KMS-11 (cell line): ENCODE measurements at regions not wholly inside any gene's neighbourhood (a gene's known extent, or its start where the extent isn't known, plus 50 kb on each side); places are given as distances from the start of the nearest gene placed in this dataset.

Source experiments
- H2AFZ ChIP-seq: fragments of 200-600 bp; sonication (generic); 2 replicates; pipeline ENCODE4 v1.6.1; 2016; ENCODE audit warnings: antibody characterized with exemption, mixed run types, low read depth
- H3K27ac ChIP-seq: fragments of 200-600 bp; sonication (generic); 2 replicates; pipeline ENCODE4 v1.6.1; 2016; ENCODE audit warnings: mild to moderate bottlenecking, mixed run types
- H3K27me3 ChIP-seq: fragments of 200-600 bp; sonication (generic); 2 replicates; pipeline ENCODE4 v1.6.1; 2017; ENCODE audit warnings: mild to moderate bottlenecking, low read depth, mixed run types, moderate library complexity; ENCODE audit not compliant: insufficient read depth
- H3K36me3 ChIP-seq: fragments of 200-600 bp; sonication (generic); 2 replicates; pipeline ENCODE4 v1.6.1; 2017; ENCODE audit warnings: mild to moderate bottlenecking, mixed run types; ENCODE audit not compliant: insufficient read depth
- H3K4me1 ChIP-seq: fragments of 200-600 bp; sonication (generic); 2 replicates; pipeline ENCODE4 v1.6.1; 2016; ENCODE audit warnings: mild to moderate bottlenecking, low read depth, mixed run types; ENCODE audit not compliant: poor library complexity, severe bottlenecking
- H3K4me2 ChIP-seq: fragments of 200-600 bp; sonication (generic); 2 replicates; pipeline ENCODE4 v1.7.0; 2016; ENCODE audit warnings: mild to moderate bottlenecking, mixed run types
- H3K4me3 ChIP-seq: fragments of 200-600 bp; sonication (generic); IDR thresholded peaks from 2 replicates; pipeline ENCODE4 v1.6.1; 2017; ENCODE audit warnings: low read depth, low read length, mixed read lengths; ENCODE audit not compliant: insufficient read depth
- H3K79me2 ChIP-seq: fragments of 200-600 bp; sonication (generic); 2 replicates; pipeline ENCODE4 v1.6.1; 2016; ENCODE audit warnings: low read depth, mixed run types; ENCODE audit not compliant: insufficient read depth
- H3K9ac ChIP-seq: fragments of 200-600 bp; sonication (generic); 2 replicates; pipeline ENCODE4 v1.6.1; 2016; ENCODE audit warnings: mild to moderate bottlenecking, mixed run types
- H4K20me1 ChIP-seq: fragments of 200-600 bp; sonication (generic); 2 replicates; pipeline ENCODE4 v1.6.1; 2016; ENCODE audit warnings: mild to moderate bottlenecking, mixed run types; ENCODE audit not compliant: insufficient read depth
- CTCF ChIP-seq: fragments of 200-600 bp; sonication (generic); conservative IDR thresholded peaks from 2 replicates; pipeline ENCODE4 v1.6.1; 2017; ENCODE audit warnings: low read depth, mild to moderate bottlenecking, antibody characterized with exemption, low read length, moderate library complexity, mixed read lengths

- no peak for TF ChIP-seq CTCF
Observed at GRCh38 chr9:90428517-90428916, 214.1 kb downstream of the DIRAS2 start.

GRCh38 chr9:90432951-90433350, 209.7 kb downstream of the DIRAS2 start:
- TF ChIP-seq CTCF = no peak
- Histone ChIP-seq H3K4me3 (no peak overlapping the region), H3K36me3 (no peaks in the 10 kb centered on the region), H4K20me1 (no peaks in the 10 kb centered on the region), H2AFZ (no peak overlapping the region), H3K27me3 (no peaks in the 10 kb centered on the region), H3K79me2 (no peaks in the 10 kb centered on the region), H3K9ac (no peak overlapping the region), H3K27ac (no peak overlapping the region), H3K4me1 (no peaks in the 10 kb centered on the region), H3K4me2 (no peak overlapping the region)

More at GRCh38 chr9:90428517-90428916, 214.1 kb downstream of the DIRAS2 start:
- no peaks in the 10 kb centered on the region for H3K27me3 ChIP-seq
- H3K4me2 ChIP-seq = no peak overlapping the region
- H2AFZ ChIP-seq = no peak overlapping the region
- H4K20me1 ChIP-seq = no peaks in the 10 kb centered on the region
- H3K36me3 ChIP-seq = no peaks in the 10 kb centered on the region
- no peaks in the 10 kb centered on the region for H3K79me2 ChIP-seq
- no peak overlapping the region for H3K9ac ChIP-seq
- no peak overlapping the region for H3K4me3 ChIP-seq
- H3K4me1 ChIP-seq = no peaks in the 10 kb centered on the region
- H3K27ac ChIP-seq = no peak overlapping the region

- TF ChIP-seq CTCF = no peak
- H4K20me1 ChIP-seq = no peaks in the 10 kb centered on the region
- H3K4me2 ChIP-seq = no peak overlapping the region
- H3K27ac ChIP-seq = no peak overlapping the region
- no peak overlapping the region for H2AFZ ChIP-seq
- H3K36me3 ChIP-seq = no peaks in the 10 kb centered on the region
- no peaks in the 10 kb centered on the region for H3K4me1 ChIP-seq
- no peaks in the 10 kb centered on the region for H3K79me2 ChIP-seq
- H3K27me3 ChIP-seq = no peaks in the 10 kb centered on the region
- no peak overlapping the region for H3K9ac ChIP-seq
- no peak overlapping the region for H3K4me3 ChIP-seq
Observed at GRCh38 chr9:90433398-90433941, 209.2 kb downstream of the DIRAS2 start.

- Histone ChIP-seq H3K36me3 (no peaks in the 10 kb centered on the region), H3K79me2 (no peaks in the 10 kb centered on the region), H3K4me3 (no peak overlapping the region), H3K4me1 (no peaks in the 10 kb centered on the region), H2AFZ (no peak overlapping the region), H3K9ac (no peak overlapping the region), H3K27me3 (no peaks in the 10 kb centered on the region), H3K27ac (no peak overlapping the region), H4K20me1 (no peaks in the 10 kb centered on the region), H3K4me2 (no peak overlapping the region)
- no peak for TF ChIP-seq CTCF
Observed at GRCh38 chr9:90441814-90442213, 200.8 kb downstream of the DIRAS2 start.

- Histone ChIP-seq H3K4me2 (no peak overlapping the region), H3K79me2 (no peaks in the 10 kb centered on the region), H3K36me3 (no peaks in the 10 kb centered on the region), H4K20me1 (no peaks in the 10 kb centered on the region), H3K27me3 (no peaks in the 10 kb centered on the region), H3K27ac (no peak overlapping the region), H2AFZ (no peak overlapping the region), H3K4me3 (no peak overlapping the region), H3K4me1 (no peaks in the 10 kb centered on the region), H3K9ac (no peak overlapping the region)
- no peak for TF ChIP-seq CTCF
Observed at GRCh38 chr9:90442723-90443122, 199.9 kb downstream of the DIRAS2 start.
